AG09319 (cell line): ENCODE measurements at regions not wholly inside any gene's neighbourhood (a gene's known extent, or its start where the extent isn't known, plus 50 kb on each side); places are given as distances from the start of the nearest gene placed in this dataset.

Source experiments
- DNase-seq: peaks from one replicate; pipeline ENCODE4 v3.0.0-alpha.2; 2010; ENCODE audit warnings: low read depth; ENCODE audit errors: extremely low read depth
- CTCF ChIP-seq: IDR thresholded peaks from 2 replicates; pipeline ENCODE4 v1.5.1; 2011; ENCODE audit warnings: low read depth, mild to moderate bottlenecking, inconsistent platforms, low read length, moderate library complexity

- no peak for DNase-seq
- no peak for TF ChIP-seq CTCF
Measured at GRCh38 chr7:115070311-115070710, 148.4 kb downstream of the MDFIC start.
